ENCODE measurements at regions not wholly inside any gene's neighbourhood (a gene's known extent, or its start where the extent isn't known, plus 50 kb on each side); places are given as distances from the start of the nearest gene placed in this dataset.

GRCh38 chr16:20147091-20147490 is 73.4 kb upstream of the GPR139 start (continued):
- TF ChIP-seq ZNF592 (IDR thresholded peaks at IDR 0.05) (no peak), JUNB (IDR thresholded peaks at IDR 0.05) (no peak), STAT3 (IDR thresholded peaks at IDR 0.05; ENCODE audit: low read depth, low read length) (no peak), NFIC (IDR thresholded peaks at IDR 0.05; ENCODE audit: low read depth, low read length) (no peak), ZNF622 (IDR thresholded peaks at IDR 0.05) (no peak)

GRCh38 chr16:20141956-20142355 is 68.3 kb upstream of the GPR139 start:
- H2AFZ ChIP-seq (ENCODE audit: control insufficient read depth, low read depth, low read length) = no peak overlapping the region
- ChIA-PET SMC1A (ENCODE audit: uncharacterized antibody, unreplicated experiment) (no interaction called here), CTCF (interaction anchor here (1.1 kb wide), 1 partner anchor 35 kb away, joined by 3 read pairs; no protein-coding TSS in a partner anchor), POLR2A (no interaction called here), RAD21 (ENCODE audit: unreplicated experiment) (no interaction called here)
- in situ Hi-C loops (cut with MboI) = no loop called here
- 29% methylated on average over 7 of the region's 7 CpGs for WGBS (ENCODE audit: insufficient coverage, insufficient replicate concordance, low lambda C conversion rate, missing lambda C conversion rate)
- H3K36me3 ChIP-seq (ENCODE audit: control insufficient read depth in 2 of 2, insufficient read depth in 2 of 2, low read length in 1 of 2) = no peaks in the 10 kb centered on the region
- no peaks in the 10 kb centered on the region for H3K27me3 ChIP-seq (replicated peaks in 1 of 2; ENCODE audit: control insufficient read depth in 2 of 2, insufficient read depth in 2 of 2, low read length in 1 of 2)
- H3K4me3 ChIP-seq = no peak overlapping the region
- H3K4me2 ChIP-seq (ENCODE audit: control insufficient read depth, insufficient read depth) = no peak overlapping the region
- H3K27ac ChIP-seq (ENCODE audit: control insufficient read depth, insufficient read depth) = no peak overlapping the region
- intact Hi-C loops (cut with micrococcal nuclease; ENCODE audit: unreplicated experiment) = loop anchor here (5.0 kb wide), 1 partner anchor 50 kb away; no protein-coding TSS in a partner anchor
- H3K79me2 ChIP-seq (ENCODE audit: control insufficient read depth, insufficient read depth, low read length) = no peaks in the 10 kb centered on the region
- no peaks in the 10 kb centered on the region for H4K20me1 ChIP-seq (ENCODE audit: control insufficient read depth, insufficient read depth)
- TF ChIP-seq ZBED1 (IDR thresholded peaks at IDR 0.05; ENCODE audit: borderline replicate concordance) (no peak), ELK1 (IDR thresholded peaks at IDR 0.05; ENCODE audit: low read depth, low read length) (no peak), CHD4 (IDR thresholded peaks at IDR 0.05) (no peak), ATF2 (IDR thresholded peaks at IDR 0.05; ENCODE audit: low read length) (no peak), NRF1 (conservative IDR thresholded peaks at IDR 0.05; ENCODE audit: low read depth, low read length) (no peak), TCF3 (IDR thresholded peaks at IDR 0.05; ENCODE audit: borderline replicate concordance, insufficient read depth, low read depth, low read length) (no peak), RFX5 (IDR thresholded peaks at IDR 0.05; ENCODE audit: low read depth, low read length) (no peak), CBX5 (IDR thresholded peaks at IDR 0.05; ENCODE audit: low read depth) (no peak), SREBF1 (IDR thresholded peaks at IDR 0.05; ENCODE audit: low read length) (no peak), CEBPZ (IDR thresholded peaks at IDR 0.05; ENCODE audit: low read depth, low read length) (no peak)
- no TSS peak for BruUV-seq (replicated peaks)
- no peak overlapping the region for H3K9ac ChIP-seq (ENCODE audit: control insufficient read depth, insufficient read depth, low read length)
- H3K4me1 ChIP-seq (ENCODE audit: control insufficient read depth, insufficient read depth, low read length) = no peaks in the 10 kb centered on the region
- H3K9me3 ChIP-seq (replicated peaks; ENCODE audit: control insufficient read depth, insufficient read depth, low read length) = no peaks in the 10 kb centered on the region
- ATAC-seq (no peak), DNase-seq (ENCODE audit: low read depth, low spot score) (no peak), FAIRE-seq (no peak)

All from GM12878 (cell line).